ENCODE measurements at regions not wholly inside any gene's neighbourhood (a gene's known extent, or its start where the extent isn't known, plus 50 kb on each side); places are given as distances from the start of the nearest gene placed in this dataset.

GRCh38 chr14:38481952-38482678, 226.2 kb upstream of the CLEC14A start:
- no peaks in the 10 kb centered on the region for H3K27me3 Mint-ChIP-seq
- CTCF ChIA-PET: no interaction called here
- H3K27ac Mint-ChIP-seq: no peak overlapping the region
- no peaks in the 10 kb centered on the region for H3K36me3 Mint-ChIP-seq (ENCODE audit: low read depth)
- intact Hi-C loops (cut with micrococcal nuclease): no loop called here
- DNase-seq (no peak), ATAC-seq (ENCODE audit: low read depth) (no peak)
- H3K4me1 Mint-ChIP-seq: no peaks in the 10 kb centered on the region
- TF ChIP-seq CTCF (IDR thresholded peaks at IDR 0.05): no peak
- H3K9me3 Mint-ChIP-seq: peaks cover 8% of the 10 kb centered on the region
- no peak overlapping the region for H3K4me3 Mint-ChIP-seq
- POLR2A ChIA-PET: no interaction called here

- ATAC-seq (ENCODE audit: low read depth): no peak
- Mint-ChIP-seq H3K27ac (no peak overlapping the region), H3K36me3 (ENCODE audit: low read depth) (no peaks in the 10 kb centered on the region), H3K9me3 (peaks cover 5% of the 10 kb centered on the region), H3K27me3 (no peaks in the 10 kb centered on the region), H3K4me1 (no peaks in the 10 kb centered on the region), H3K4me3 (no peak overlapping the region)
- ChIA-PET CTCF (no interaction called here), POLR2A (no interaction called here)
- TF ChIP-seq CTCF (IDR thresholded peaks at IDR 0.05): no peak
- intact Hi-C loops (cut with micrococcal nuclease): no loop called here
- DNase-seq: no peak
Observed at GRCh38 chr14:38469156-38469555, 213.3 kb upstream of the CLEC14A start.

GRCh38 chr14:38442208-38442607, 186.3 kb upstream of the CLEC14A start:
- no peaks in the 10 kb centered on the region for H3K27me3 Mint-ChIP-seq
- no peaks in the 10 kb centered on the region for H3K36me3 Mint-ChIP-seq (ENCODE audit: low read depth)
- ChIA-PET POLR2A (no interaction called here), CTCF (no interaction called here)
- peaks cover 3% of the 10 kb centered on the region for H3K9me3 Mint-ChIP-seq
- DNase-seq (no peak), ATAC-seq (ENCODE audit: low read depth) (no peak)
- no peak overlapping the region for H3K4me3 Mint-ChIP-seq
- TF ChIP-seq CTCF (IDR thresholded peaks at IDR 0.05): no peak
- intact Hi-C loops (cut with micrococcal nuclease): no loop called here
- no peaks in the 10 kb centered on the region for H3K4me1 Mint-ChIP-seq
- H3K27ac Mint-ChIP-seq: no peak overlapping the region

- H3K27ac Mint-ChIP-seq: no peak overlapping the region
- H3K9me3 Mint-ChIP-seq: no peaks in the 10 kb centered on the region
- intact Hi-C loops (cut with micrococcal nuclease): no loop called here
- H3K27me3 Mint-ChIP-seq: no peaks in the 10 kb centered on the region
- POLR2A ChIA-PET: no interaction called here
- DNase-seq: no peak
- CTCF ChIA-PET: no interaction called here
- ATAC-seq (ENCODE audit: low read depth): no peak
- no peak overlapping the region for H3K4me3 Mint-ChIP-seq
- H3K4me1 Mint-ChIP-seq: no peaks in the 10 kb centered on the region
- H3K36me3 Mint-ChIP-seq (ENCODE audit: low read depth): no peaks in the 10 kb centered on the region
- no peak for TF ChIP-seq CTCF (IDR thresholded peaks at IDR 0.05)
Observed at GRCh38 chr14:38432186-38432585, 176.3 kb upstream of the CLEC14A start.

- intact Hi-C loops (cut with micrococcal nuclease): no loop called here
- no peak overlapping the region for H3K27ac Mint-ChIP-seq
- H3K36me3 Mint-ChIP-seq (ENCODE audit: low read depth): no peaks in the 10 kb centered on the region
- ChIA-PET CTCF (no interaction called here), POLR2A (no interaction called here)
- no peak overlapping the region for H3K4me3 Mint-ChIP-seq
- H3K27me3 Mint-ChIP-seq: no peaks in the 10 kb centered on the region
- peaks cover 2% of the 10 kb centered on the region for H3K9me3 Mint-ChIP-seq
- H3K4me1 Mint-ChIP-seq: no peaks in the 10 kb centered on the region
- TF ChIP-seq CTCF (IDR thresholded peaks at IDR 0.05): no peak
- ATAC-seq (ENCODE audit: low read depth) (no peak), DNase-seq (no peak)
Observed at GRCh38 chr14:38431156-38431555, 175.3 kb upstream of the CLEC14A start.

All from activated B cell treated with CpG ODN at 0.5 μM for 24 hours (primary cell).